Activated CD8-positive, alpha-beta memory T cell treated with anti-CD3 and anti-CD28 coated beads for 36 hours (primary cell): ENCODE measurements at regions not wholly inside any gene's neighbourhood (a gene's known extent, or its start where the extent isn't known, plus 50 kb on each side); places are given as distances from the start of the nearest gene placed in this dataset.
"Not testable (repeated sequence)": the region's sequence is repeated elsewhere in the genome, so short reads cannot be mapped to it uniquely, and the experiment has no call there.

Experiments used
- CTCF ChIA-PET: fragments of 350-600 bp; sonication (Branson Sonifier 250); formaldehyde crosslinking; loops from one replicate; lab custom pipeline; 2021; ENCODE audit warnings: antibody characterized with exemption; lab: Charles Lee
- POLR2A ChIA-PET: fragments of 350-600 bp; sonication (Branson Sonifier 250); formaldehyde crosslinking; loops from one replicate; lab custom pipeline; 2021; ENCODE audit warnings: antibody characterized with exemption; lab: Charles Lee

GRCh38 chr1:2944705-2945104, 76.6 kb upstream of the ACTRT2 start:
- CTCF ChIA-PET, result no interaction called here
- POLR2A ChIA-PET, result no interaction called here

- ChIA-PET POLR2A (no interaction called here), CTCF (no interaction called here)
Observed at GRCh38 chr1:2945821-2946231, 75.4 kb upstream of the ACTRT2 start.

GRCh38 chr1:2946291-2946690, 75.0 kb upstream of the ACTRT2 start:
- ChIA-PET POLR2A (no interaction called here), CTCF (no interaction called here)

GRCh38 chr1:2946999-2947690, 74.1 kb upstream of the ACTRT2 start:
- POLR2A ChIA-PET, result no interaction called here
- CTCF ChIA-PET, result no interaction called here

- ChIA-PET POLR2A (no interaction called here), CTCF (no interaction called here)
Observed at GRCh38 chr1:2948001-2948750, 73.1 kb upstream of the ACTRT2 start.

- ChIA-PET CTCF (no interaction called here), POLR2A (no interaction called here)
Observed at GRCh38 chr1:2948751-2949680, 72.3 kb upstream of the ACTRT2 start.

- POLR2A ChIA-PET, result no interaction called here
- CTCF ChIA-PET, result no interaction called here
Observed at GRCh38 chr1:2949966-2950925, 71.0 kb upstream of the ACTRT2 start.

GRCh38 chr1:2950926-2951305, 70.4 kb upstream of the ACTRT2 start:
- POLR2A ChIA-PET, result no interaction called here
- CTCF ChIA-PET, result no interaction called here

GRCh38 chr1:2951856-2952255, 69.4 kb upstream of the ACTRT2 start:
- CTCF ChIA-PET, result no interaction called here
- POLR2A ChIA-PET, result no interaction called here

- ChIA-PET POLR2A (no interaction called here), CTCF (no interaction called here)
Observed at GRCh38 chr1:2952371-2952770, 68.9 kb upstream of the ACTRT2 start.

GRCh38 chr1:2952992-2953391, 68.3 kb upstream of the ACTRT2 start:
- POLR2A ChIA-PET, result no interaction called here
- CTCF ChIA-PET, result no interaction called here

GRCh38 chr1:2953688-2954285, 67.5 kb upstream of the ACTRT2 start:
- ChIA-PET CTCF (no interaction called here), POLR2A (no interaction called here)

GRCh38 chr1:2955652-2956051, 65.6 kb upstream of the ACTRT2 start:
- ChIA-PET POLR2A (no interaction called here), CTCF (no interaction called here)

- ChIA-PET POLR2A (no interaction called here), CTCF (no interaction called here)
Observed at GRCh38 chr1:2956576-2956975, 64.7 kb upstream of the ACTRT2 start.

GRCh38 chr1:2957329-2957728, 63.9 kb upstream of the ACTRT2 start:
- ChIA-PET CTCF (no interaction called here), POLR2A (no interaction called here)

GRCh38 chr1:2959881-2960280, 61.4 kb upstream of the ACTRT2 start:
- CTCF ChIA-PET, POLR2A ChIA-PET: not testable (repeated sequence)

- POLR2A ChIA-PET, result no interaction called here
- CTCF ChIA-PET, result no interaction called here
Observed at GRCh38 chr1:2961081-2961480, 60.2 kb upstream of the ACTRT2 start.

GRCh38 chr1:2961661-2962060, 59.6 kb upstream of the ACTRT2 start:
- CTCF ChIA-PET, result no interaction called here
- POLR2A ChIA-PET, result no interaction called here

- CTCF ChIA-PET, result no interaction called here
- POLR2A ChIA-PET, result no interaction called here
Observed at GRCh38 chr1:2962061-2962460, 59.2 kb upstream of the ACTRT2 start.
